ENCODE measurements at regions not wholly inside any gene's neighbourhood (a gene's known extent, or its start where the extent isn't known, plus 50 kb on each side); places are given as distances from the start of the nearest gene placed in this dataset.
"Not testable (repeated sequence)": the region's sequence is repeated elsewhere in the genome, so short reads cannot be mapped to it uniquely, and the experiment has no call there.

- TF ChIP-seq CTCF, POLR2A (IDR thresholded peaks at IDR 0.05): not testable (repeated sequence)
Measured at GRCh38 chr15:24352777-24353176, 322.8 kb upstream of the NPAP1 start.

Data from breast epithelium (tissue), 3 donors.